Hepatocyte (in vitro differentiated cells): ENCODE measurements at regions not wholly inside any gene's neighbourhood (a gene's known extent, or its start where the extent isn't known, plus 50 kb on each side); places are given as distances from the start of the nearest gene placed in this dataset.

Experiments
- DNase-seq: peaks from one replicate; pipeline ENCODE4 v3.0.0-alpha.2; 2016; ENCODE audit warnings: low spot score
- H2AFZ ChIP-seq: fragments of 200-600 bp; sonication (generic); 2 replicates; pipeline ENCODE4 v1.6.0; 2016; ENCODE audit warnings: antibody characterized with exemption, mild to moderate bottlenecking
- H3K27ac ChIP-seq: fragments of 200-600 bp; sonication (generic); 2 replicates; pipeline ENCODE4 v1.5.1; 2016; ENCODE audit warnings: mild to moderate bottlenecking
- H3K27me3 ChIP-seq: fragments of 200-600 bp; sonication (generic); 2 replicates; pipeline ENCODE4 v1.6.1; 2016
- H3K36me3 ChIP-seq: fragments of 200-600 bp; sonication (generic); replicated peaks from 2 replicates; pipeline ENCODE4 v1.5.1; 2016; ENCODE audit warnings: low read depth; ENCODE audit not compliant: insufficient read depth
- H3K4me1 ChIP-seq: fragments of 200-600 bp; sonication (generic); 2 replicates; pipeline ENCODE4 v1.5.1; 2016; ENCODE audit warnings: mild to moderate bottlenecking, moderate library complexity; ENCODE audit not compliant: insufficient read depth
- H3K4me2 ChIP-seq: fragments of 200-600 bp; sonication (generic); 2 replicates; pipeline ENCODE4 v1.6.0; 2016
- H3K4me3 ChIP-seq: fragments of 200-600 bp; sonication (generic); 2 replicates; pipeline ENCODE4 v1.5.1; 2016; ENCODE audit warnings: mild to moderate bottlenecking
- H3K79me2 ChIP-seq: fragments of 200-600 bp; sonication (generic); 2 replicates; pipeline ENCODE4 v1.6.0; 2017; ENCODE audit warnings: mild to moderate bottlenecking
- H3K9me2 ChIP-seq: fragments of 200-600 bp; sonication (generic); replicated peaks from 2 replicates; pipeline ENCODE4 v1.6.0; 2017; ENCODE audit warnings: mild to moderate bottlenecking; ENCODE audit not compliant: insufficient read depth
- H3K9me3 ChIP-seq: fragments of 200-600 bp; sonication (generic); 2 replicates; pipeline ENCODE4 v1.5.1; 2016; ENCODE audit warnings: low read depth, mild to moderate bottlenecking
- H4K20me1 ChIP-seq: fragments of 200-600 bp; sonication (generic); 2 replicates; pipeline ENCODE4 v1.6.0; 2016; ENCODE audit warnings: mild to moderate bottlenecking; ENCODE audit not compliant: insufficient read depth, poor library complexity, severe bottlenecking
- EZH2 ChIP-seq: fragments of 200-600 bp; sonication (generic); IDR thresholded peaks from 2 replicates; pipeline ENCODE4 v1.6.1; 2016; ENCODE audit warnings: antibody characterized with exemption, mild to moderate bottlenecking, borderline replicate concordance
- EZH2phosphoT487 ChIP-seq: fragments of 200-600 bp; sonication (generic); IDR thresholded peaks from one replicate; pipeline ENCODE4 v1.6.1; 2018; ENCODE audit warnings: antibody characterized with exemption, mild to moderate bottlenecking, low read depth, moderate library complexity; ENCODE audit not compliant: unreplicated experiment, severe bottlenecking
- WGBS: methylation state at CpG from one replicate; pipeline ENCODE4 v1.1.6; 2016; ENCODE audit warnings: low lambda C conversion rate; ENCODE audit errors: missing lambda C conversion rate; 5-methylcytosine and 5-hydroxymethylcytosine counted together
- TF ChIP-seq, protein P1 (sequence below): fragments of 200-600 bp; sonication (generic); IDR thresholded peaks from 2 replicates; pipeline ENCODE4 v1.5.1; 2016; ENCODE audit warnings: antibody characterized with exemption, mild to moderate bottlenecking; ENCODE audit not compliant: poor library complexity

DNA sequence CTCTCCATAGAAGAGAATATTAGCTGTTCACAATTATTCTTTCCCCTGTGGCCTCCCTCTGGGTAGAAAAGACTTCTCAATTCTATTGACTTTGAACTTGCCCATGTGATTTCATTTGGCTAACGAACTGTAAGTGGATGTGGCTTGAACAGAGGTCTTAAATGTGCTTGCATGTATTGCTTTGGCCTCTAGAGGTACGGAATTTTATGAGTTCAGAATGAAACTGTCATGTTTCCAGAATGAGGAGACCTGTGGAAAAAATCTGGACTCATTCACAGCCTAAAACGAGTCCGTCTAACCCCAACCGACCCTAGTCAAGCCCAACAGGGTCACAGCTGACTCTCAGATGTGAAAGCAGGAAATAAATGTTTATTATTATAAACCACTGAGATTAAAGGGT, 596.7 kb upstream of the UBE2E2 start:
- TF ChIP-seq EZH2 (no peak), EZH2phosphoT487 (no peak)
- TF ChIP-seq, protein P1, sequence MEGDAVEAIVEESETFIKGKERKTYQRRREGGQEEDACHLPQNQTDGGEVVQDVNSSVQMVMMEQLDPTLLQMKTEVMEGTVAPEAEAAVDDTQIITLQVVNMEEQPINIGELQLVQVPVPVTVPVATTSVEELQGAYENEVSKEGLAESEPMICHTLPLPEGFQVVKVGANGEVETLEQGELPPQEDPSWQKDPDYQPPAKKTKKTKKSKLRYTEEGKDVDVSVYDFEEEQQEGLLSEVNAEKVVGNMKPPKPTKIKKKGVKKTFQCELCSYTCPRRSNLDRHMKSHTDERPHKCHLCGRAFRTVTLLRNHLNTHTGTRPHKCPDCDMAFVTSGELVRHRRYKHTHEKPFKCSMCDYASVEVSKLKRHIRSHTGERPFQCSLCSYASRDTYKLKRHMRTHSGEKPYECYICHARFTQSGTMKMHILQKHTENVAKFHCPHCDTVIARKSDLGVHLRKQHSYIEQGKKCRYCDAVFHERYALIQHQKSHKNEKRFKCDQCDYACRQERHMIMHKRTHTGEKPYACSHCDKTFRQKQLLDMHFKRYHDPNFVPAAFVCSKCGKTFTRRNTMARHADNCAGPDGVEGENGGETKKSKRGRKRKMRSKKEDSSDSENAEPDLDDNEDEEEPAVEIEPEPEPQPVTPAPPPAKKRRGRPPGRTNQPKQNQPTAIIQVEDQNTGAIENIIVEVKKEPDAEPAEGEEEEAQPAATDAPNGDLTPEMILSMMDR = no peak

DNA sequence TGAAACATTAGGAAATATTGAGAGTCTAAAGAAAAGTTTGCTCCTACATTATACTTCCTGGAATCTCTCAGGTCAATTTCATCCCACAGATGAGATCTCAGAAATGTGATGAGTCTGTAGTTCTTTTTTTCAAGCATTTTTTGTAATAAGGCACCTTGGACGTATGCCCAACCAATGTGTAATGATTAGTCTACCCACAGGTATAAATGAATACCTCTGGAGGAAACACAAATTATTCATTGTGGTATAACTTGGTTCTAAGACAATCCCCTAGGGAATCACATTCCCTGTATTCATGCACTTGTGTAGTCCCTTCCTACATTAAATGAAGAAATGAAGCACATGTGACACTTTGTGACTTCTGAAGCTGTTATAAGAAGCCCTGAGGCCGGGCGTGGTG, 596.2 kb upstream of the UBE2E2 start:
- WGBS = 92% methylated on average over 3 of the region's 3 CpGs
- no peaks in the 10 kb centered on the region for H3K36me3 ChIP-seq
- TF ChIP-seq EZH2 = no peak
- TF ChIP-seq, protein P1 = no peak
- no peak for TF ChIP-seq EZH2phosphoT487

More for the DNA sequence above, 596.7 kb upstream of the UBE2E2 start:
- Histone ChIP-seq H3K79me2 (no peaks in the 10 kb centered on the region), H3K36me3 (no peaks in the 10 kb centered on the region), H4K20me1 (no peaks in the 10 kb centered on the region), H3K4me3 (no peak overlapping the region), H3K4me2 (no peak overlapping the region), H2AFZ (no peak overlapping the region), H3K9me2 (no peaks in the 10 kb centered on the region), H3K4me1 (no peaks in the 10 kb centered on the region), H3K27me3 (no peaks in the 10 kb centered on the region), H3K9me3 (no peaks in the 10 kb centered on the region), H3K27ac (no peak overlapping the region)
- no peak for DNase-seq
- WGBS = 72% methylated on average over 5 of the region's 5 CpGs

DNA sequence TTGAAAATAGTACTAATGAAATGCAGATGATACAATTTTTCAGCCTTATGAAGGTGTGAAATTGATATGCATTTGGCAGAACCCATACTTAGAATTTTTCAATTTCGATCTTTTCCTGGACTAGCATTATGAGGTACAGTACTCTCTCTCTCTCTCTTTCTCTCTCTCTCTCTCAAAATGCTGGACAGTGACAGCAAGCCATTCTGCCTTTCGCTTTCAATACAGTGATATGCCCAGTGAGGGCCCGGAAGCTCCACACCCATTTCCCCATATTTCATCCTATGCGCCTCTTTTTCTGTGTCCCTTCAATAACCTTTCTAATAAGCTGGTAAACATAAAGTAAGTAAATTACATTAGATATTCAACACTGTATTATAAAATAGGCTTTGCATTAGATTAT, 595.0 kb upstream of the UBE2E2 start:
- Histone ChIP-seq H3K4me2 (no peak overlapping the region), H2AFZ (no peak overlapping the region), H3K9me3 (no peaks in the 10 kb centered on the region), H3K4me3 (no peak overlapping the region), H3K27me3 (no peaks in the 10 kb centered on the region), H3K79me2 (no peaks in the 10 kb centered on the region), H3K36me3 (no peaks in the 10 kb centered on the region), H3K4me1 (no peaks in the 10 kb centered on the region), H4K20me1 (no peaks in the 10 kb centered on the region), H3K27ac (no peak overlapping the region), H3K9me2 (no peaks in the 10 kb centered on the region)
- TF ChIP-seq EZH2 (no peak), EZH2phosphoT487 (no peak)
- TF ChIP-seq, protein P1 = no peak
- DNase-seq = no peak
- WGBS = 99% methylated on average over 4 of the region's 4 CpGs

More for the DNA sequence above, 596.2 kb upstream of the UBE2E2 start:
- Histone ChIP-seq H3K9me3 (no peaks in the 10 kb centered on the region), H3K27ac (no peak overlapping the region), H3K4me3 (no peak overlapping the region), H3K9me2 (no peaks in the 10 kb centered on the region), H3K4me1 (no peaks in the 10 kb centered on the region), H3K4me2 (no peak overlapping the region), H3K79me2 (no peaks in the 10 kb centered on the region), H4K20me1 (no peaks in the 10 kb centered on the region), H3K27me3 (no peaks in the 10 kb centered on the region), H2AFZ (no peak overlapping the region)
- no peak for DNase-seq

DNA sequence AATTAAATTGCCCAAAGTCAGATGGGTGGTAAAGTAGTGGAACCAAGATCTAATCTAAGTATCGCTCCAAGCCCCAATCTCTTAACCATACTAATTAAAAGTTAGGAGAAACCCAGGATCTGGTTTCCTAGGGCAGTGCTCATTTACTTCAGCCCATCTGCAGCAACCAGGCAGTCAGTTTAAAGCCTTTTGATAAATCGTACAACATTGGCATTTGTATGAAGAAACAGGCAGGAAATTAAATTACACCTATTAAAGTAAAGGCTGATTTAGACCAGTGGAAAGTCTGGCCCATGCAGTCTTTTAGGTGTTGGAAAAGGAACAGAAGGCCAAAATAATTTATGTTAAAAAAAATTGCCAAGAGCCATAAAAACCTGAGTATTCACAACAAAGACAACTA, 594.4 kb upstream of the UBE2E2 start:
- Histone ChIP-seq H3K4me3 (no peak overlapping the region), H3K36me3 (no peaks in the 10 kb centered on the region), H3K9me3 (no peaks in the 10 kb centered on the region), H3K79me2 (no peaks in the 10 kb centered on the region), H4K20me1 (no peaks in the 10 kb centered on the region), H3K4me1 (no peaks in the 10 kb centered on the region), H3K27ac (no peak overlapping the region), H2AFZ (no peak overlapping the region), H3K9me2 (no peaks in the 10 kb centered on the region), H3K4me2 (no peak overlapping the region), H3K27me3 (no peaks in the 10 kb centered on the region)
- no peak for DNase-seq
- TF ChIP-seq EZH2phosphoT487 (no peak), EZH2 (no peak)
- TF ChIP-seq, protein P1 = no peak
- 92% methylated on average over 2 of the region's 2 CpGs for WGBS
